A673 (cell line): ENCODE measurements at regions not wholly inside any gene's neighbourhood (a gene's known extent, or its start where the extent isn't known, plus 50 kb on each side); places are given as distances from the start of the nearest gene placed in this dataset.

Experiments used
- BruUV-seq: library from RNA; stranded (reverse); fragments of 400-500 nt; replicated peaks from 2 replicates; lab custom pipeline; 2021; lab: Mats Ljungman, UMichigan
- CTCF ChIA-PET: fragments of 300-600 bp; sonication (Branson Sonifier 250); formaldehyde crosslinking; loops from one replicate; lab custom pipeline; 2022; ENCODE audit warnings: antibody characterized with exemption; lab: Charles Lee
- POLR2A ChIA-PET: fragments of 300-600 bp; sonication (Branson Sonifier 250); formaldehyde crosslinking; loops from one replicate; lab custom pipeline; 2022; ENCODE audit warnings: antibody characterized with exemption; ENCODE audit not compliant: low non-redundant PET; lab: Charles Lee
- DNase-seq: peaks from one replicate; pipeline ENCODE4 v3.0.0-alpha.2; 2015; ENCODE audit warnings: low spot score
- H3K27ac ChIP-seq: fragments of 200-600 bp; sonication (generic); 2 replicates; pipeline ENCODE4 v1.5.1; 2016; ENCODE audit warnings: mixed run types, low read depth, mild to moderate bottlenecking, mixed read lengths, antibody characterized with exemption, low read length; ENCODE audit not compliant: poor library complexity, severe bottlenecking
- H3K27me3 ChIP-seq: fragments of 200-600 bp; sonication (generic); replicated peaks from 2 replicates; pipeline ENCODE4 v1.6.1; 2017; ENCODE audit warnings: mixed run types, low read depth, mild to moderate bottlenecking, mixed read lengths, antibody characterized with exemption, low read length; ENCODE audit not compliant: insufficient read depth, poor library complexity
- H3K36me3 ChIP-seq: fragments of 200-600 bp; sonication (generic); 2 replicates; pipeline ENCODE4 v1.6.1; 2016; ENCODE audit warnings: mixed run types, mild to moderate bottlenecking, mixed read lengths, antibody characterized with exemption, low read length; ENCODE audit not compliant: insufficient read depth, poor library complexity, severe bottlenecking
- H3K4me1 ChIP-seq: fragments of 200-600 bp; sonication (generic); 2 replicates; pipeline ENCODE4 v1.6.1; 2017; ENCODE audit warnings: mixed run types, mild to moderate bottlenecking, mixed read lengths, antibody characterized with exemption, low read length; ENCODE audit not compliant: insufficient read depth, poor library complexity, severe bottlenecking
- H3K4me3 ChIP-seq: fragments of 200-600 bp; sonication (generic); 2 replicates; pipeline ENCODE4 v1.5.1; 2016; ENCODE audit warnings: low read depth, mixed run types, mild to moderate bottlenecking, mixed read lengths, low read length; ENCODE audit not compliant: poor library complexity, severe bottlenecking
- H3K9me3 ChIP-seq: fragments of 200-600 bp; sonication (generic); 2 replicates; pipeline ENCODE4 v1.6.1; 2016; ENCODE audit warnings: mixed run types, low read depth, mild to moderate bottlenecking, mixed read lengths, antibody characterized with exemption, low read length; ENCODE audit not compliant: poor library complexity, severe bottlenecking
- EZH2 ChIP-seq: fragments of 200-600 bp; sonication (generic); IDR thresholded peaks from 2 replicates; pipeline ENCODE4 v1.6.1; 2017; ENCODE audit warnings: borderline replicate concordance, low read depth, mild to moderate bottlenecking, mixed read lengths, antibody characterized with exemption, low read length; ENCODE audit not compliant: poor library complexity, severe bottlenecking
- intact Hi-C: fragments of 100-400 bp; cut with micrococcal nuclease; formaldehyde crosslinking; loops from one replicate; pipeline ENCODE4 v1.10.0; 2022; ENCODE audit not compliant: unreplicated experiment
- TF ChIP-seq, protein P1 (sequence below): fragments of 300-800, 200-600 bp; sonication (generic); conservative IDR thresholded peaks from 2 replicates; pipeline ENCODE4 v1.5.1; 2017; ENCODE audit warnings: low read depth, mild to moderate bottlenecking, antibody characterized with exemption, low read length, moderate library complexity, mixed read lengths

DNA sequence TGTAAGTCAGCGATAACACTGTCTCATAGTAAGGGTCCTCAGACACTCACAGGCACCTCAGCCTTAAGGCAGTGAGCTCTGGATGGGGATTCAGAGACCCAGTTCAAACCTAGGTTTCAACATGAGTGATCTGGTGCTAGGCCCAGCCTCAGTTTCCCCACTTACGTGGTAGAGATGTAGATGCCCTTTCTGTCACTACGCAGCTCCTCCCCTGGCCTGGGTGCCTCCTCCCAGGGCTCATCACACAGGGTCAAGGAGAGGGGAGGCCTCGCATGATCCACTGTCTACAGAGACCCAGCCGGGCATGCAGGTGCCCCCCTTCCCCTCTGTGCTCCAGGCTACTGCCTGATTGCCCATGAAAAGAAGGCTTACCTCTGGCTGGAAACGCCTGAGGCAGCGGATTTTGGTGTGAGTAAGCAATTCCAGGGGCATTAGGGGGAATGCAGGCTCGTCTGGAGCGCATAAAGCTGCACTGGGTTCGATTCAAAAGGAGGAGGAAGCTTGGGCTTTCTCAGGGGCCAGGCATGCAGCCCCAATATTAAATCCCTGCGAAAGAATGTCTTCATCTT is 69.8 kb upstream of the ANKRD34C start:
- H3K9me3 ChIP-seq, result no peaks in the 10 kb centered on the region
- DNase-seq, result no peak
- TF ChIP-seq, protein P1, sequence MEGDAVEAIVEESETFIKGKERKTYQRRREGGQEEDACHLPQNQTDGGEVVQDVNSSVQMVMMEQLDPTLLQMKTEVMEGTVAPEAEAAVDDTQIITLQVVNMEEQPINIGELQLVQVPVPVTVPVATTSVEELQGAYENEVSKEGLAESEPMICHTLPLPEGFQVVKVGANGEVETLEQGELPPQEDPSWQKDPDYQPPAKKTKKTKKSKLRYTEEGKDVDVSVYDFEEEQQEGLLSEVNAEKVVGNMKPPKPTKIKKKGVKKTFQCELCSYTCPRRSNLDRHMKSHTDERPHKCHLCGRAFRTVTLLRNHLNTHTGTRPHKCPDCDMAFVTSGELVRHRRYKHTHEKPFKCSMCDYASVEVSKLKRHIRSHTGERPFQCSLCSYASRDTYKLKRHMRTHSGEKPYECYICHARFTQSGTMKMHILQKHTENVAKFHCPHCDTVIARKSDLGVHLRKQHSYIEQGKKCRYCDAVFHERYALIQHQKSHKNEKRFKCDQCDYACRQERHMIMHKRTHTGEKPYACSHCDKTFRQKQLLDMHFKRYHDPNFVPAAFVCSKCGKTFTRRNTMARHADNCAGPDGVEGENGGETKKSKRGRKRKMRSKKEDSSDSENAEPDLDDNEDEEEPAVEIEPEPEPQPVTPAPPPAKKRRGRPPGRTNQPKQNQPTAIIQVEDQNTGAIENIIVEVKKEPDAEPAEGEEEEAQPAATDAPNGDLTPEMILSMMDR, result no peak
- TF ChIP-seq EZH2, result no peak
- intact Hi-C loops, result no loop called here
- H3K4me1 ChIP-seq, result no peaks in the 10 kb centered on the region
- peaks cover 56% of the 10 kb centered on the region for H3K27me3 ChIP-seq
- no peak overlapping the region for H3K27ac ChIP-seq
- no peak overlapping the region for H3K4me3 ChIP-seq
- ChIA-PET CTCF (no interaction called here), POLR2A (no interaction called here)
- H3K36me3 ChIP-seq, result no peaks in the 10 kb centered on the region
- BruUV-seq, result no TSS peak

DNA sequence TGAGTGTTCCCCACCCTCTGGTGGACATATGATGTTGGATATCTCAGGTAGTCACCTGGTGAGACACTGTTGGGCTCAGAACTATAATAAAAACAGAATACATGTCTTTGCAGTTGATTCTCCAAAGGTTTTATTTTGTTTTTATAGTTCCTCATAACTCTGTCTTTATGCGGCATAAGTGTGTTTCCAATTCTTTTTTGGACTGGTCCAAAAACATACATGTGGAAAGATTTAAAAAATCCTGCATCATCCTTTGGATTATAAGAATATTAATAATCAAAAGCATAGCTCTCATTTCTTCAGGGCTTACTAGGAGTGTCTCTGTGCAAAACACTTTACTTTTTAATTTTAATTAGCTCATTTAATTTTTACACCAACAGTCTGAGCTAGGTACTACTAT is 71.0 kb upstream of the ANKRD34C start:
- no peaks in the 10 kb centered on the region for H3K9me3 ChIP-seq
- H3K4me3 ChIP-seq, result no peak overlapping the region
- ChIA-PET POLR2A (no interaction called here), CTCF (no interaction called here)
- BruUV-seq, result no TSS peak
- no peaks in the 10 kb centered on the region for H3K36me3 ChIP-seq
- TF ChIP-seq EZH2, result no peak
- TF ChIP-seq, protein P1, result no peak
- DNase-seq, result no peak
- H3K27me3 ChIP-seq, result peaks cover 65% of the 10 kb centered on the region
- H3K4me1 ChIP-seq, result no peaks in the 10 kb centered on the region
- intact Hi-C loops, result no loop called here
- H3K27ac ChIP-seq, result no peak overlapping the region

DNA sequence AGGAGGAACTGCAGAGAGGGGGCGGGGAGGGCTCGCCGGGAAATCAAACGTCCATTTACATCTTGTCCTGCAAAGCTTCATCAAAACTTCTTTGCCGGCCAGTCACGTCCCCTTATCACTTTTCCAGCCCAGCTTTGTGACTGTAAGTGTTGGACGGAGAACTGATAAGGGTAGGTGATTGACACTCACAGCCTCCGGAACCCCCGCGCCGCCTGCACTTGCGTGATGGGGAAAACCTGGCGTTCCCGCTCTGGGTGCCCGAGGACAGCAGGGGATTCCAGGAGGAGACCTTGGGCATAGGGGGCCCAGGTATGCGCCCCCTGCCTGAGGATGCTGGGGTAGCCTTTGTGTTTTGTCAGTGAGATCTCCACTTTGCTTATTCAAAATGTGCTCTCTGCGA is 72.8 kb upstream of the ANKRD34C start:
- intact Hi-C loops, result no loop called here
- H3K4me1 ChIP-seq, result no peaks in the 10 kb centered on the region
- ChIA-PET CTCF (no interaction called here), POLR2A (no interaction called here)
- no TSS peak for BruUV-seq
- H3K36me3 ChIP-seq, result no peaks in the 10 kb centered on the region
- DNase-seq, result no peak
- peaks cover 66% of the 10 kb centered on the region for H3K27me3 ChIP-seq
- TF ChIP-seq, protein P1, result 0 out of 2 replicates have a peak, but pooled peaks have one; percentile 12
- TF ChIP-seq EZH2, result no peak
- no peak overlapping the region for H3K27ac ChIP-seq
- H3K4me3 ChIP-seq, result no peak overlapping the region
- no peaks in the 10 kb centered on the region for H3K9me3 ChIP-seq
